K562 (cell line): ENCODE measurements at regions not wholly inside any gene's neighbourhood (a gene's known extent, or its start where the extent isn't known, plus 50 kb on each side); places are given as distances from the start of the nearest gene placed in this dataset.

Experiments used
- ATAC-seq: fragments of 200-7000 bp; cut with Tn5 transposase; 3 replicates; pipeline ENCODE4 v1.9.1; 2020; ENCODE audit warnings: moderate library complexity
- BruUV-seq: library from RNA; stranded (reverse); fragments of 400-500 nt; replicated peaks from 2 replicates; lab custom pipeline; 2021; lab: Mats Ljungman, UMichigan
- CTCF ChIA-PET: fragments of 300-600 bp; formaldehyde crosslinking; extraction: SDS; loops from one replicate; lab custom pipeline; 2021; ENCODE audit warnings: low intra/inter-chr PET ratio; lab: Yijun Ruan, JAX
- POLR2A ChIA-PET: fragments of 300-600, 350-650 bp; sonication (Branson Sonifier 250); formaldehyde crosslinking; extraction: SDS; loops from one replicate; lab custom pipeline; 2021; ENCODE audit warnings: antibody characterized with exemption, inconsistent platforms; lab: Yijun Ruan, JAX
- DNase-seq, 4 experiments: peaks; one replicate each; pipeline versions ENCODE4 v3.0.0 to v3.0.0-alpha.2; 2011 to 2018; ENCODE audit warnings: low spot score in 3 of 4, mixed read lengths in 3 of 4; ENCODE audit errors: extremely low read depth in 1 of 4
- FAIRE-seq: peaks from 2 replicates; lab custom pipeline; 2011; peaks lifted over from hg19 to GRCh38; lab: Jason Lieb, UNC
- H2AFZ ChIP-seq: 2 replicates; pipeline ENCODE4 v1.6.0; 2011; ENCODE audit warnings: low read depth, low read length, control low read depth, inconsistent platforms
- H3K27ac ChIP-seq: fragments of 200-600 bp; 3 replicates; pipeline ENCODE4 v1.8.0; 2011; ENCODE audit warnings: low read depth, mild to moderate bottlenecking, control low read depth, inconsistent platforms, low read length, moderate library complexity, mixed read lengths; ENCODE audit errors: extremely low read depth
- H3K27me3 ChIP-seq, 2 experiments: fragments of 300-600 bp in 1 of 2; 2 replicates in 1 of 2; 3 replicates in 1 of 2; pipeline versions ENCODE4 v1.6.0 to v1.8.0; 2011; ENCODE audit warnings: inconsistent platforms in 2 of 2, low read length in 2 of 2, mild to moderate bottlenecking in 1 of 2, mixed read lengths in 1 of 2, moderate library complexity in 1 of 2; ENCODE audit not compliant: control insufficient read depth in 2 of 2, insufficient read depth in 2 of 2
- H3K36me3 ChIP-seq: fragments of 300-600 bp; 3 replicates; pipeline ENCODE4 v1.8.0; 2011; ENCODE audit warnings: mild to moderate bottlenecking, low read length, inconsistent platforms; ENCODE audit not compliant: control insufficient read depth, insufficient read depth
- H3K4me1 ChIP-seq, 2 experiments: fragments of 200-600 bp in 1 of 2; replicated peaks in 1 of 2; 2 replicates in 1 of 2; 3 replicates in 1 of 2; pipeline versions ENCODE4 v1.5.1 to v1.8.0; 2011; ENCODE audit warnings: inconsistent platforms in 2 of 2, low read length in 2 of 2, mild to moderate bottlenecking in 1 of 2, mixed read lengths in 1 of 2, moderate library complexity in 1 of 2; ENCODE audit not compliant: control insufficient read depth in 2 of 2, insufficient read depth in 2 of 2
- H3K4me2 ChIP-seq: 2 replicates; pipeline ENCODE4 v1.6.1; 2011; ENCODE audit warnings: low read length, control low read depth, inconsistent platforms, mixed read lengths; ENCODE audit not compliant: insufficient read depth
- H3K4me3 ChIP-seq: fragments of 200-600 bp; sonication (generic), shearing (Covaris generic); 2 replicates; pipeline ENCODE4 v1.5.1; 2016; ENCODE audit warnings: control low read depth, inconsistent platforms
- H3K79me2 ChIP-seq: fragments of 200-600 bp; 3 replicates; pipeline ENCODE4 v1.8.0; 2011; ENCODE audit warnings: low read length, inconsistent platforms; ENCODE audit not compliant: control insufficient read depth, insufficient read depth
- H3K9ac ChIP-seq, 2 experiments: 2 replicates each; pipeline versions ENCODE4 v1.6.0 to v1.6.1; 2011; ENCODE audit warnings: low read depth in 2 of 2, low read length in 2 of 2, control low read depth in 1 of 2, inconsistent platforms in 1 of 2, mild to moderate bottlenecking in 1 of 2, mixed read lengths in 1 of 2; ENCODE audit not compliant: insufficient read depth in 1 of 2
- H3K9me1 ChIP-seq: one replicate; pipeline ENCODE4 v1.6.0; 2011; ENCODE audit warnings: inconsistent platforms, mild to moderate bottlenecking, low read length, moderate library complexity; ENCODE audit not compliant: control insufficient read depth, insufficient read depth
- H3K9me3 ChIP-seq: replicated peaks from 2 replicates; pipeline ENCODE4 v1.5.1; 2011; ENCODE audit warnings: low read depth, low read length, inconsistent platforms; ENCODE audit not compliant: control insufficient read depth, insufficient read depth
- H4K20me1 ChIP-seq: replicated peaks from 2 replicates; pipeline ENCODE4 v1.6.1; 2011; ENCODE audit warnings: low read length, inconsistent platforms, mixed read lengths; ENCODE audit not compliant: control insufficient read depth, insufficient read depth
- CCNT2 ChIP-seq: IDR thresholded peaks from 2 replicates; pipeline ENCODE4 v1.6.1; 2011; ENCODE audit warnings: borderline replicate concordance, low read depth, mild to moderate bottlenecking, moderate library complexity, mixed read lengths, low read length; ENCODE audit not compliant: insufficient read length; ENCODE audit errors: extremely low read depth
- CEBPB ChIP-seq: fragments of 450-650 bp; IDR thresholded peaks from 2 replicates; pipeline ENCODE4 v1.6.1; 2016; ENCODE audit warnings: missing genetic modification characterization, missing compliant biosample characterization
- FOS ChIP-seq: IDR thresholded peaks from 3 replicates; pipeline ENCODE4 v1.6.1; 2011; ENCODE audit not compliant: insufficient read length; ENCODE audit errors: extremely low read depth
- FOXM1 ChIP-seq, 2 experiments: fragments of 450-650 bp in 1 of 2; sonication (generic) in 1 of 2; formaldehyde crosslinking in 1 of 2; IDR thresholded peaks; 2 replicates each; pipeline versions ENCODE4 v1.6.1 to v1.9.0; 2017 to 2022; ENCODE audit warnings: low read depth in 2 of 2, mild to moderate bottlenecking in 2 of 2, missing genetic modification reagents in 1 of 2, moderate library complexity in 1 of 2
- HDAC2 ChIP-seq: fragments of 450-650 bp; IDR thresholded peaks from 2 replicates; pipeline ENCODE4 v1.6.1; 2016; ENCODE audit warnings: mild to moderate bottlenecking
- HMG20A ChIP-seq: fragments of 450-650 bp; formaldehyde crosslinking; conservative IDR thresholded peaks from 2 replicates; pipeline ENCODE4 v1.4.0; 2020; ENCODE audit warnings: mild to moderate bottlenecking, mixed read lengths
- HNRNPLL ChIP-seq: fragments of 200-400 bp; formaldehyde crosslinking; IDR thresholded peaks from 2 replicates; pipeline ENCODE4 v1.6.1; 2017; ENCODE audit warnings: low read length, low read depth, mild to moderate bottlenecking; ENCODE audit not compliant: poor library complexity, severe bottlenecking
- SETDB1 ChIP-seq: IDR thresholded peaks from one replicate; pipeline ENCODE4 v1.6.1; 2012; ENCODE audit warnings: low read length, control low read depth, inconsistent platforms
- SMAD4 ChIP-seq: fragments of 250-450 bp; sonication (Bioruptor Pico); conservative IDR thresholded peaks from 2 replicates; pipeline ENCODE4 v1.8.0; 2021; ENCODE audit warnings: inconsistent platforms, mild to moderate bottlenecking, moderate library complexity
- U2AF1 ChIP-seq: fragments of 200-400 bp; formaldehyde crosslinking; optimal IDR thresholded peaks from 2 replicates; pipeline ENCODE3; 2017; ENCODE audit warnings: mild to moderate bottlenecking, low read depth, low read length, moderate library complexity
- YY1 ChIP-seq, 3 experiments: IDR thresholded peaks; 2 replicates each; pipeline ENCODE4 v1.6.1; 2011; ENCODE audit warnings: low read length in 2 of 3, mild to moderate bottlenecking in 2 of 3, moderate library complexity in 2 of 3, borderline replicate concordance in 1 of 3, control low read depth in 1 of 3, low read depth in 1 of 3; ENCODE audit not compliant: insufficient read depth in 3 of 3, insufficient replicate concordance in 2 of 3, control insufficient read depth in 1 of 3, insufficient read length in 1 of 3; ENCODE audit errors: extremely low read depth in 1 of 3
- ZNF76 ChIP-seq: fragments of 250-450 bp; sonication (Bioruptor Pico); IDR thresholded peaks from 2 replicates; pipeline ENCODE4 v1.4.0; 2020; ENCODE audit warnings: mild to moderate bottlenecking, moderate library complexity, borderline replicate concordance
- WGBS: fragments of 100-300 bp; shearing (Covaris generic); methylation state at CpG from one replicate; pipeline ENCODE4 v1.1.6; 2016; ENCODE audit warnings: low coverage, mixed read lengths; ENCODE audit not compliant: insufficient coverage; ENCODE audit errors: missing lambda C conversion rate; 5-methylcytosine and 5-hydroxymethylcytosine counted together
- in situ Hi-C: fragments of 300-500 bp; cut with MboI; formaldehyde crosslinking; loops from 4 replicates; pipeline ENCODE4 v1.15.0; 2018; ENCODE audit warnings: inconsistent platforms, mixed read lengths
- intact Hi-C: fragments of 100-400 bp; cut with micrococcal nuclease; formaldehyde crosslinking; loops from 2 replicates; pipeline ENCODE4 v1.14.2; 2022
- TF ChIP-seq, protein P1 (sequence below): fragments of 250-450 bp; sonication (Bioruptor Pico); IDR thresholded peaks from 2 replicates; pipeline ENCODE4 v1.4.0; 2020
- TF ChIP-seq, protein P2 (sequence below): fragments of 450-650 bp; IDR thresholded peaks from 2 replicates; pipeline ENCODE4 v1.6.1; 2016; ENCODE audit warnings: low read depth

DNA sequence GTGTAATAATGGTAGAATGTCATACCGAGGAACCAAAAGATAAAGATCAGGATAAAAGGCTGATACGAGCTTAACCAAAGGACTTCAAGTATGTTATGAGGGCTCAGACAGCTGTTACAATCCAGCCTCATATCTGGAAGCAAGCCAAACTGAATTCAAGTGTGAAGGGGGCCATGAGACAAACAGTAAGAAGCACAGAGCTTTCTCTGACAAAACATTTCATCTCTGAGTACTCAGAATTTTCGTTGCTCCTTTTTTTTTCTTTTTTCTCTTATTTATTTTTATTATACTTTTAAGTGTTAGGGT lies 52.9 kb upstream of the CD180 start:
- no peak overlapping the region for H3K9ac ChIP-seq
- H3K79me2 ChIP-seq: no peaks in the 10 kb centered on the region
- intact Hi-C loops: loop anchor here (5.0 kb wide), 1 partner anchor 1023 kb away; no protein-coding TSS in a partner anchor
- FAIRE-seq (no peak), ATAC-seq (no peak), DNase-seq (no peak)
- no peaks in the 10 kb centered on the region for H3K9me3 ChIP-seq
- 0 out of 5 replicates have a peak, but pooled peaks cover 0 to 4% of the 10 kb centered on the region in 2 experiments for H3K27me3 ChIP-seq
- no peaks in the 10 kb centered on the region for H3K36me3 ChIP-seq
- no TSS peak for BruUV-seq
- 0% methylated on average over 3 of the region's 3 CpGs for WGBS
- ChIA-PET CTCF (no interaction called here), POLR2A (no interaction called here)
- no peak overlapping the region for H3K4me2 ChIP-seq
- no peak overlapping the region for H3K4me3 ChIP-seq
- H2AFZ ChIP-seq: no peak overlapping the region
- no peaks in the 10 kb centered on the region for H3K9me1 ChIP-seq
- no peaks in the 10 kb centered on the region for H4K20me1 ChIP-seq
- no peaks in the 10 kb centered on the region for H3K4me1 ChIP-seq
- in situ Hi-C loops: loop anchor here (10.0 kb wide), 1 partner anchor 1005 kb away; no protein-coding TSS in a partner anchor
- H3K27ac ChIP-seq: no peak overlapping the region
- no peak for TF ChIP-seq HMG20A (CRISPR knock-in tag)
- TF ChIP-seq YY1 (IDR thresholded peaks at IDR 0.05; ENCODE audit: borderline replicate concordance in 1 of 3, control insufficient read depth in 1 of 3, extremely low read depth in 1 of 3, insufficient read depth in 3 of 3, insufficient read length in 1 of 3, insufficient replicate concordance in 2 of 3, low read depth in 1 of 3, low read length in 2 of 3): no peak
- TF ChIP-seq HDAC2: no peak
- no peak for TF ChIP-seq ZNF76 (CRISPR knock-in tag)
- TF ChIP-seq, protein P1, sequence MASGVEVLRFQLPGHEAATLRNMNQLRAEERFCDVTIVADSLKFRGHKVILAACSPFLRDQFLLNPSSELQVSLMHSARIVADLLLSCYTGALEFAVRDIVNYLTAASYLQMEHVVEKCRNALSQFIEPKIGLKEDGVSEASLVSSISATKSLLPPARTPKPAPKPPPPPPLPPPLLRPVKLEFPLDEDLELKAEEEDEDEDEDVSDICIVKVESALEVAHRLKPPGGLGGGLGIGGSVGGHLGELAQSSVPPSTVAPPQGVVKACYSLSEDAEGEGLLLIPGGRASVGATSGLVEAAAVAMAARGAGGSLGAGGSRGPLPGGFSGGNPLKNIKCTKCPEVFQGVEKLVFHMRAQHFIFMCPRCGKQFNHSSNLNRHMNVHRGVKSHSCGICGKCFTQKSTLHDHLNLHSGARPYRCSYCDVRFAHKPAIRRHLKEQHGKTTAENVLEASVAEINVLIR (CRISPR knock-in tag): no peak
- no peak for TF ChIP-seq CEBPB (tag)
- no peak for TF ChIP-seq SETDB1
- TF ChIP-seq SMAD4 (CRISPR knock-in tag): no peak
- TF ChIP-seq FOXM1 (IDR thresholded peaks at IDR 0.05; ENCODE audit: low read depth): no peak
- TF ChIP-seq FOXM1 (CRISPR knock-in tag; IDR thresholded peaks at IDR 0.05; ENCODE audit: low read depth): no peak
- TF ChIP-seq U2AF1: no peak
- no peak for TF ChIP-seq CCNT2
- TF ChIP-seq FOS: no peak
- TF ChIP-seq, protein P2, sequence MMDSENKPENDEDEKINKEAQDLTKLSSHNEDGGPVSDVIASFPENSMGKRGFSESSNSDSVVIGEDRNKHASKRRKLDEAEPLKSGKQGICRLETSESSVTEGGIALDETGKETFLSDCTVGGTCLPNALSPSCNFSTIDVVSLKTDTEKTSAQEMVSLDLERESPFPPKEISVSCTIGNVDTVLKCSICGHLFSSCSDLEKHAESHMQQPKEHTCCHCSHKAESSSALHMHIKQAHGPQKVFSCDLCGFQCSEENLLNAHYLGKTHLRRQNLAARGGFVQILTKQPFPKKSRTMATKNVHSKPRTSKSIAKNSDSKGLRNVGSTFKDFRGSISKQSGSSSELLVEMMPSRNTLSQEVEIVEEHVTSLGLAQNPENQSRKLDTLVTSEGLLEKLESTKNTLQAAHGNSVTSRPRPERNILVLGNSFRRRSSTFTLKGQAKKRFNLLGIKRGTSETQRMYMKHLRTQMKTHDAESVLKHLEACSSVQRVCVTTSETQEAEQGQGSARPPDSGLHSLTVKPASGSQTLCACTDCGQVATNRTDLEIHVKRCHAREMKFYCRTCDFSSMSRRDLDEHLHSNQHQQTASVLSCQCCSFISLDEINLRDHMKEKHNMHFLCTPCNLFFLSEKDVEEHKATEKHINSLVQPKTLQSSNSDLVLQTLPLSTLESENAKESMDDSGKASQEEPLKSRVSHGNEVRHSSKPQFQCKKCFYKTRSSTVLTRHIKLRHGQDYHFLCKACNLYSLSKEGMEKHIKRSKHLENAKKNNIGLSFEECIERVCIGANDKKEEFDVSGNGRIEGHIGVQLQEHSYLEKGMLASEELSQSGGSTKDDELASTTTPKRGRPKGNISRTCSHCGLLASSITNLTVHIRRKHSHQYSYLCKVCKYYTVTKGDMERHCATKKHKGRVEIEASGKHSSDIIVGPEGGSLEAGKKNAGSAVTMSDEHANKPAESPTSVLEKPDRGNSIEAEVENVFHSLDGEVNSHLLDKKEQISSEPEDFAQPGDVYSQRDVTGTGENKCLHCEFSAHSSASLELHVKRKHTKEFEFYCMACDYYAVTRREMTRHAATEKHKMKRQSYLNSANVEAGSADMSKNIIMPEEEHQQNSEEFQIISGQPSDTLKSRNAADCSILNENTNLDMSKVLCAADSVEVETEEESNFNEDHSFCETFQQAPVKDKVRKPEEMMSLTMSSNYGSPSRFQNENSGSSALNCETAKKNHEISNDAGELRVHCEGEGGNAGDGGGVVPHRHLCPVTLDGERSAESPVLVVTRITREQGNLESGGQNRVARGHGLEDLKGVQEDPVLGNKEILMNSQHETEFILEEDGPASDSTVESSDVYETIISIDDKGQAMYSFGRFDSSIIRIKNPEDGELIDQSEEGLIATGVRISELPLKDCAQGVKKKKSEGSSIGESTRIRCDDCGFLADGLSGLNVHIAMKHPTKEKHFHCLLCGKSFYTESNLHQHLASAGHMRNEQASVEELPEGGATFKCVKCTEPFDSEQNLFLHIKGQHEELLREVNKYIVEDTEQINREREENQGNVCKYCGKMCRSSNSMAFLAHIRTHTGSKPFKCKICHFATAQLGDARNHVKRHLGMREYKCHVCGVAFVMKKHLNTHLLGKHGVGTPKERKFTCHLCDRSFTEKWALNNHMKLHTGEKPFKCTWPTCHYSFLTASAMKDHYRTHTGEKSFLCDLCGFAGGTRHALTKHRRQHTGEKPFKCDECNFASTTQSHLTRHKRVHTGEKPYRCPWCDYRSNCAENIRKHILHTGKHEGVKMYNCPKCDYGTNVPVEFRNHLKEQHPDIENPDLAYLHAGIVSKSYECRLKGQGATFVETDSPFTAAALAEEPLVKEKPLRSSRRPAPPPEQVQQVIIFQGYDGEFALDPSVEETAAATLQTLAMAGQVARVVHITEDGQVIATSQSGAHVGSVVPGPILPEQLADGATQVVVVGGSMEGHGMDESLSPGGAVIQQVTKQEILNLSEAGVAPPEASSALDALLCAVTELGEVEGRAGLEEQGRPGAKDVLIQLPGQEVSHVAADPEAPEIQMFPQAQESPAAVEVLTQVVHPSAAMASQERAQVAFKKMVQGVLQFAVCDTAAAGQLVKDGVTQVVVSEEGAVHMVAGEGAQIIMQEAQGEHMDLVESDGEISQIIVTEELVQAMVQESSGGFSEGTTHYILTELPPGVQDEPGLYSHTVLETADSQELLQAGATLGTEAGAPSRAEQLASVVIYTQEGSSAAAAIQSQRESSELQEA: no peak
- TF ChIP-seq HNRNPLL: no peak
